SK-N-SH treated with all-trans-retinoic acid at 6 μM for 48 hours (cell line): ENCODE measurements at regions not wholly inside any gene's neighbourhood (a gene's known extent, or its start where the extent isn't known, plus 50 kb on each side); places are given as distances from the start of the nearest gene placed in this dataset.

ENCODE experiments used
- ARNTL ChIP-seq: fragments of 450-650 bp; formaldehyde crosslinking; IDR thresholded peaks from 2 replicates; pipeline ENCODE4 v1.5.0; 2020; ENCODE audit warnings: low read depth, mild to moderate bottlenecking, moderate library complexity, borderline replicate concordance
- BACH2 ChIP-seq: fragments of 250-450 bp; sonication (Bioruptor Pico); IDR thresholded peaks from 2 replicates; pipeline ENCODE4 v1.9.0; 2021; ENCODE audit warnings: mild to moderate bottlenecking, borderline replicate concordance
- CREB5 ChIP-seq: fragments of 250-450 bp; sonication (Bioruptor Pico); IDR thresholded peaks from 2 replicates; pipeline ENCODE4 v1.5.1; 2020; ENCODE audit warnings: low read depth, mild to moderate bottlenecking, moderate library complexity
- CSDC2 ChIP-seq: fragments of 250-450 bp; sonication (Bioruptor Pico); IDR thresholded peaks from 2 replicates; pipeline ENCODE4 v1.5.0; 2020; ENCODE audit warnings: mild to moderate bottlenecking, moderate library complexity
- OSR1 ChIP-seq: fragments of 250-450 bp; sonication (Bioruptor Pico); IDR thresholded peaks from 2 replicates; pipeline ENCODE4 v1.8.0; 2022; ENCODE audit warnings: moderate library complexity, mild to moderate bottlenecking, inconsistent platforms
- PATZ1 ChIP-seq: fragments of 250-450 bp; sonication (Bioruptor Pico); IDR thresholded peaks from 2 replicates; pipeline ENCODE4 v1.8.0; 2020; ENCODE audit warnings: mild to moderate bottlenecking, moderate library complexity, borderline replicate concordance
- TSHZ2 ChIP-seq: fragments of 250-450 bp; sonication (Bioruptor Pico); IDR thresholded peaks from 2 replicates; pipeline ENCODE4 v1.5.0; 2020; ENCODE audit warnings: mild to moderate bottlenecking, moderate library complexity
- ZC3H10 ChIP-seq: fragments of 250-450 bp; sonication (Bioruptor Pico); IDR thresholded peaks from 2 replicates; pipeline ENCODE4 v1.5.1; 2021; ENCODE audit warnings: mild to moderate bottlenecking, moderate library complexity
- ZNF565 ChIP-seq: fragments of 450-650 bp; formaldehyde crosslinking; conservative IDR thresholded peaks from 2 replicates; pipeline ENCODE4 v1.5.0; 2020; ENCODE audit warnings: low read depth, mild to moderate bottlenecking, moderate library complexity
- ZNF8 ChIP-seq: fragments of 450-650 bp; formaldehyde crosslinking; IDR thresholded peaks from 2 replicates; pipeline ENCODE4 v1.5.0; 2020; ENCODE audit warnings: mild to moderate bottlenecking, moderate library complexity

GRCh38 chr21:25528515-25528914, 78.8 kb downstream of the MRPL39 start:
- TF ChIP-seq OSR1: no peak
- TF ChIP-seq ZNF8: no peak
- no peak for TF ChIP-seq PATZ1 (CRISPR knock-in tag)
- no peak for TF ChIP-seq CSDC2 (CRISPR knock-in tag)
- TF ChIP-seq CREB5: no peak
- TF ChIP-seq ARNTL: no peak
- no peak for TF ChIP-seq ZC3H10 (CRISPR knock-in tag)
- no peak for TF ChIP-seq TSHZ2 (CRISPR knock-in tag)
- TF ChIP-seq ZNF565: no peak
- no peak for TF ChIP-seq BACH2 (CRISPR knock-in tag)
